A549 (cell line): ENCODE measurements at regions not wholly inside any gene's neighbourhood (a gene's known extent, or its start where the extent isn't known, plus 50 kb on each side); places are given as distances from the start of the nearest gene placed in this dataset.
A peak's percentile ranks its signal among the peaks of the same experiment; 100 is the strongest.

Experiments
- ATAC-seq, 2 experiments: fragments of 200-7000 bp in 1 of 2; fragments of >200 bp in 1 of 2; cut with Nextera tagmentation in 1 of 2; cut with Tn5 transposase in 1 of 2; 3 replicates each; pipeline versions ENCODE4 v1.8.0 to v1.9.1; 2018 to 2020; ENCODE audit warnings: mild to moderate bottlenecking in 1 of 2, moderate library complexity in 1 of 2
- CTCF ChIA-PET: fragments of 300-600 bp; sonication (Branson Sonifier 250); formaldehyde crosslinking; extraction: SDS; loops from one replicate; lab custom pipeline; 2021; ENCODE audit warnings: antibody characterized with exemption, inconsistent platforms; lab: Yijun Ruan, JAX
- POLR2A ChIA-PET: fragments of 350-600 bp; formaldehyde crosslinking; extraction: SDS; loops from one replicate; lab custom pipeline; 2021; ENCODE audit warnings: antibody characterized with exemption, inconsistent platforms; lab: Yijun Ruan, JAX
- DNase-seq, 2 experiments: peaks; one replicate each; pipeline versions ENCODE4 v3.0.0 to v3.0.0-alpha.2; 2011 to 2016; ENCODE audit warnings: low read depth in 1 of 2, low spot score in 1 of 2
- FAIRE-seq: peaks from 2 replicates; lab custom pipeline; 2011; peaks lifted over from hg19 to GRCh38; lab: Jason Lieb, UNC
- H3K27ac ChIP-seq, 2 experiments: fragments of >200 bp; sonication (Bioruptor Twin); formaldehyde crosslinking; 3 replicates each; pipeline ENCODE4 v1.5.1; 2016 to 2017
- H3K4me1 ChIP-seq: fragments of >200 bp; sonication (Bioruptor Twin); formaldehyde crosslinking; 3 replicates; pipeline ENCODE4 v1.6.1; 2016
- H3K4me2 ChIP-seq: fragments of >200 bp; sonication (Bioruptor Twin); formaldehyde crosslinking; 3 replicates; pipeline ENCODE4 v1.6.1; 2016
- H3K4me3 ChIP-seq: fragments of >200 bp; sonication (Bioruptor Twin); formaldehyde crosslinking; 3 replicates; pipeline ENCODE4 v1.5.1; 2016
- H3K9me3 ChIP-seq: fragments of >200 bp; sonication (Bioruptor Twin); formaldehyde crosslinking; 3 replicates; pipeline ENCODE4 v1.6.1; 2016
- CHD2 ChIP-seq: fragments of 150-350 bp; IDR thresholded peaks from 2 replicates; pipeline ENCODE4 v1.6.1; 2014; ENCODE audit warnings: low read length; ENCODE audit not compliant: partially characterized antibody
- CHD4 ChIP-seq: fragments of 200-600 bp; sonication (generic); IDR thresholded peaks from 2 replicates; pipeline ENCODE4 v1.6.1; 2016; ENCODE audit warnings: antibody characterized with exemption, mild to moderate bottlenecking, borderline replicate concordance
- EHMT2 ChIP-seq: fragments of 200-600 bp; sonication (generic); IDR thresholded peaks from 2 replicates; pipeline ENCODE4 v1.6.1; 2016; ENCODE audit warnings: antibody characterized with exemption, low read depth, mild to moderate bottlenecking, moderate library complexity
- FOSB ChIP-seq: fragments of 250-450 bp; sonication (Bioruptor Pico); IDR thresholded peaks from 2 replicates; pipeline ENCODE4 v1.5.0; 2020; ENCODE audit warnings: mild to moderate bottlenecking, moderate library complexity
- FOXS1 ChIP-seq: fragments of 250-450 bp; sonication (Bioruptor Pico); IDR thresholded peaks from 2 replicates; pipeline ENCODE4 v1.5.0; 2020; ENCODE audit warnings: mild to moderate bottlenecking, moderate library complexity
- HDAC2 ChIP-seq: fragments of 200-600 bp; sonication (generic); IDR thresholded peaks from 2 replicates; pipeline ENCODE4 v1.6.1; 2016
- HOXA7 ChIP-seq: fragments of 250-450 bp; sonication (Bioruptor Pico); IDR thresholded peaks from 2 replicates; pipeline ENCODE4 v1.5.0; 2020; ENCODE audit warnings: mild to moderate bottlenecking, moderate library complexity
- HOXB5 ChIP-seq: fragments of 250-450 bp; sonication (Bioruptor Pico); IDR thresholded peaks from 2 replicates; pipeline ENCODE4 v1.5.0; 2020; ENCODE audit warnings: mild to moderate bottlenecking, moderate library complexity
- KDM1A ChIP-seq: fragments of 200-600 bp; sonication (generic); IDR thresholded peaks from 2 replicates; pipeline ENCODE4 v1.6.1; 2016; ENCODE audit warnings: low read depth, mild to moderate bottlenecking
- KDM5A ChIP-seq: fragments of 200-600 bp; sonication (generic); IDR thresholded peaks from 2 replicates; pipeline ENCODE4 v1.6.1; 2016; ENCODE audit warnings: antibody characterized with exemption, mild to moderate bottlenecking
- MAFK ChIP-seq: fragments of 450-650 bp; IDR thresholded peaks from 2 replicates; pipeline ENCODE4 v1.6.1; 2014; ENCODE audit not compliant: partially characterized antibody
- NFE2L2 ChIP-seq: fragments of 150-350 bp; conservative IDR thresholded peaks from 2 replicates; pipeline ENCODE4 v1.6.1; 2014; ENCODE audit warnings: low read length
- NR3C1 ChIP-seq: fragments of >200 bp; sonication (Bioruptor Twin); formaldehyde crosslinking; IDR thresholded peaks from 3 replicates; pipeline ENCODE4 v1.6.1; 2017
- TFCP2L1 ChIP-seq: fragments of 250-450 bp; sonication (Bioruptor Pico); IDR thresholded peaks from 2 replicates; pipeline ENCODE4 v1.5.0; 2021; ENCODE audit warnings: mild to moderate bottlenecking
- TP53 ChIP-seq: fragments of 250-450 bp; sonication (Bioruptor Pico); IDR thresholded peaks from 2 replicates; pipeline ENCODE4 v1.5.0; 2021; ENCODE audit warnings: mild to moderate bottlenecking, moderate library complexity
- ZC3H11A ChIP-seq: fragments of 450-650 bp; IDR thresholded peaks from 2 replicates; pipeline ENCODE4 v1.6.1; 2014; ENCODE audit warnings: antibody characterized with exemption, mild to moderate bottlenecking
- ZFP36 ChIP-seq: fragments of 450-650 bp; IDR thresholded peaks from 2 replicates; pipeline ENCODE4 v1.6.1; 2014; ENCODE audit warnings: borderline replicate concordance; ENCODE audit not compliant: partially characterized antibody
- WGBS: methylation state at CpG from one replicate; pipeline ENCODE4 v1.1.6; 2017; ENCODE audit errors: missing lambda C conversion rate; 5-methylcytosine and 5-hydroxymethylcytosine counted together
- TF ChIP-seq, protein P1 (sequence below): IDR thresholded peaks from 2 replicates; pipeline ENCODE4 v1.6.1; 2012; ENCODE audit warnings: low read depth, borderline replicate concordance
- TF ChIP-seq, protein P2 (sequence below): fragments of 200-600 bp; sonication (generic); IDR thresholded peaks from 2 replicates; pipeline ENCODE4 v1.6.1; 2016; ENCODE audit warnings: antibody characterized with exemption, mild to moderate bottlenecking, moderate library complexity
- TF ChIP-seq, protein P3 (sequence below): fragments of 250-450 bp; sonication (Bioruptor Pico); IDR thresholded peaks from 2 replicates; pipeline ENCODE4 v1.5.0; 2020; ENCODE audit warnings: low read depth, mild to moderate bottlenecking, moderate library complexity
- TF ChIP-seq, protein P4 (sequence below): fragments of >200 bp; sonication (Bioruptor Twin); formaldehyde crosslinking; IDR thresholded peaks from 3 replicates; pipeline ENCODE4 v1.5.1; 2016
- TF ChIP-seq, protein P5 (sequence below): fragments of 150-350 bp; IDR thresholded peaks from 2 replicates; pipeline ENCODE4 v1.6.1; 2014; ENCODE audit warnings: low read depth, mild to moderate bottlenecking, low read length
- TF ChIP-seq, protein P6 (sequence below): fragments of >200 bp; sonication (Bioruptor Twin); formaldehyde crosslinking; IDR thresholded peaks from 3 replicates; pipeline ENCODE4 v1.6.1; 2016

DNA sequence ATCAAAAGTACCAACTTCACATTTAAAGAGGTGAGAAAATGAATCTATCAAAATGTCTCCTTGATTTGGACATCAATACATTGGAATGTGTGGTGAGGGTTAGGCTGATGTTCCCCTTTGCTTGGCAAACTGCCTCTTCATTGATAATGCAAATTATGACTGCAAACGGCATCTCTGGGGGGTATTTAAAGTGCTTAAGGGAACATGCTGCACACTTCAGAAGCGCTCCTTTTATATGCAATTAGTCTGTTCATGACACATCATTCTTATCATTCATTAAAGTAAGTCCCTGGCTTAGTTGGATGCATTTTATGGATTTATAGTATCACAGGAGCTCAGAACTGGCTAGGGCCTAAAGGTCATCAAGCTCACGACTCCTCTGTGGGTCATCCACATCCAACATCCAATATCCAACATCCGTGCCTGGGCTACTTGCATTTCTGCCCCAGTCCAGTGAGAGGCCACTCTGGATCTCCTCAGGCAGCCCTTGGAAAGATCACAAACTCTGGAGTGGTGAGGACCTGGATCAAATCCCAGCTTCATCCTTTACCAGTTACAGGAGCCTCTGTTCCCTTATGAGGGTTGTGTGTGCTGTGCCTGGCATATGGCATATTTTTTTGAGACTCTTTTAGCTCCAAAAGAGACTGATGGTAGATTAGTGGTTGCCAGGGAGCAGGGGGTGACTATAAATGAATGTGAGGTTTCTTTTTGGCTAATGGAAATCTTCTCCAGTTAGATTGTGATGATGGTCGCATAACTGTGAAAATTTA, 136.8 kb upstream of the FOXB1 start:
- DNase-seq (no peak), ATAC-seq (peak in 1 of 2 experiments; percentile 45; a peak in 1 of 6 replicates), FAIRE-seq (no peak)
- Histone ChIP-seq H3K4me2 (no peak overlapping the region), H3K4me1 (no peaks in the 10 kb centered on the region), H3K9me3 (no peaks in the 10 kb centered on the region), H3K4me3 (no peak overlapping the region), H3K27ac (no peak overlapping the region)
- WGBS = 25% methylated on average over 5 of the region's 5 CpGs
- ChIA-PET CTCF (interaction anchor here (0.7 to 1.5 kb wide), 3 partner anchors 8 to 292 kb away, joined by 3 read pairs; no protein-coding TSS in a partner anchor), POLR2A (no interaction called here)
- TF ChIP-seq ZC3H11A = no peak
- TF ChIP-seq, protein P1, sequence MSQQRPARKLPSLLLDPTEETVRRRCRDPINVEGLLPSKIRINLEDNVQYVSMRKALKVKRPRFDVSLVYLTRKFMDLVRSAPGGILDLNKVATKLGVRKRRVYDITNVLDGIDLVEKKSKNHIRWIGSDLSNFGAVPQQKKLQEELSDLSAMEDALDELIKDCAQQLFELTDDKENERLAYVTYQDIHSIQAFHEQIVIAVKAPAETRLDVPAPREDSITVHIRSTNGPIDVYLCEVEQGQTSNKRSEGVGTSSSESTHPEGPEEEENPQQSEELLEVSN = no peak
- no peak for TF ChIP-seq CHD4
- no peak for TF ChIP-seq EHMT2
- no peak for TF ChIP-seq TFCP2L1 (CRISPR knock-in tag)
- TF ChIP-seq, protein P2, sequence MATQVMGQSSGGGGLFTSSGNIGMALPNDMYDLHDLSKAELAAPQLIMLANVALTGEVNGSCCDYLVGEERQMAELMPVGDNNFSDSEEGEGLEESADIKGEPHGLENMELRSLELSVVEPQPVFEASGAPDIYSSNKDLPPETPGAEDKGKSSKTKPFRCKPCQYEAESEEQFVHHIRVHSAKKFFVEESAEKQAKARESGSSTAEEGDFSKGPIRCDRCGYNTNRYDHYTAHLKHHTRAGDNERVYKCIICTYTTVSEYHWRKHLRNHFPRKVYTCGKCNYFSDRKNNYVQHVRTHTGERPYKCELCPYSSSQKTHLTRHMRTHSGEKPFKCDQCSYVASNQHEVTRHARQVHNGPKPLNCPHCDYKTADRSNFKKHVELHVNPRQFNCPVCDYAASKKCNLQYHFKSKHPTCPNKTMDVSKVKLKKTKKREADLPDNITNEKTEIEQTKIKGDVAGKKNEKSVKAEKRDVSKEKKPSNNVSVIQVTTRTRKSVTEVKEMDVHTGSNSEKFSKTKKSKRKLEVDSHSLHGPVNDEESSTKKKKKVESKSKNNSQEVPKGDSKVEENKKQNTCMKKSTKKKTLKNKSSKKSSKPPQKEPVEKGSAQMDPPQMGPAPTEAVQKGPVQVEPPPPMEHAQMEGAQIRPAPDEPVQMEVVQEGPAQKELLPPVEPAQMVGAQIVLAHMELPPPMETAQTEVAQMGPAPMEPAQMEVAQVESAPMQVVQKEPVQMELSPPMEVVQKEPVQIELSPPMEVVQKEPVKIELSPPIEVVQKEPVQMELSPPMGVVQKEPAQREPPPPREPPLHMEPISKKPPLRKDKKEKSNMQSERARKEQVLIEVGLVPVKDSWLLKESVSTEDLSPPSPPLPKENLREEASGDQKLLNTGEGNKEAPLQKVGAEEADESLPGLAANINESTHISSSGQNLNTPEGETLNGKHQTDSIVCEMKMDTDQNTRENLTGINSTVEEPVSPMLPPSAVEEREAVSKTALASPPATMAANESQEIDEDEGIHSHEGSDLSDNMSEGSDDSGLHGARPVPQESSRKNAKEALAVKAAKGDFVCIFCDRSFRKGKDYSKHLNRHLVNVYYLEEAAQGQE = no peak
- TF ChIP-seq HOXA7 (CRISPR knock-in tag) = no peak
- TF ChIP-seq, protein P3, sequence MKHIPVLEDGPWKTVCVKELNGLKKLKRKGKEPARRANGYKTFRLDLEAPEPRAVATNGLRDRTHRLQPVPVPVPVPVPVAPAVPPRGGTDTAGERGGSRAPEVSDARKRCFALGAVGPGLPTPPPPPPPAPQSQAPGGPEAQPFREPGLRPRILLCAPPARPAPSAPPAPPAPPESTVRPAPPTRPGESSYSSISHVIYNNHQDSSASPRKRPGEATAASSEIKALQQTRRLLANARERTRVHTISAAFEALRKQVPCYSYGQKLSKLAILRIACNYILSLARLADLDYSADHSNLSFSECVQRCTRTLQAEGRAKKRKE (CRISPR knock-in tag) = no peak
- no peak for TF ChIP-seq FOSB (CRISPR knock-in tag)
- TF ChIP-seq, protein P4, sequence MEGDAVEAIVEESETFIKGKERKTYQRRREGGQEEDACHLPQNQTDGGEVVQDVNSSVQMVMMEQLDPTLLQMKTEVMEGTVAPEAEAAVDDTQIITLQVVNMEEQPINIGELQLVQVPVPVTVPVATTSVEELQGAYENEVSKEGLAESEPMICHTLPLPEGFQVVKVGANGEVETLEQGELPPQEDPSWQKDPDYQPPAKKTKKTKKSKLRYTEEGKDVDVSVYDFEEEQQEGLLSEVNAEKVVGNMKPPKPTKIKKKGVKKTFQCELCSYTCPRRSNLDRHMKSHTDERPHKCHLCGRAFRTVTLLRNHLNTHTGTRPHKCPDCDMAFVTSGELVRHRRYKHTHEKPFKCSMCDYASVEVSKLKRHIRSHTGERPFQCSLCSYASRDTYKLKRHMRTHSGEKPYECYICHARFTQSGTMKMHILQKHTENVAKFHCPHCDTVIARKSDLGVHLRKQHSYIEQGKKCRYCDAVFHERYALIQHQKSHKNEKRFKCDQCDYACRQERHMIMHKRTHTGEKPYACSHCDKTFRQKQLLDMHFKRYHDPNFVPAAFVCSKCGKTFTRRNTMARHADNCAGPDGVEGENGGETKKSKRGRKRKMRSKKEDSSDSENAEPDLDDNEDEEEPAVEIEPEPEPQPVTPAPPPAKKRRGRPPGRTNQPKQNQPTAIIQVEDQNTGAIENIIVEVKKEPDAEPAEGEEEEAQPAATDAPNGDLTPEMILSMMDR = no peak
- TF ChIP-seq NFE2L2 = no peak
- TF ChIP-seq ZFP36 = no peak
- no peak for TF ChIP-seq HOXB5 (CRISPR knock-in tag)

DNA sequence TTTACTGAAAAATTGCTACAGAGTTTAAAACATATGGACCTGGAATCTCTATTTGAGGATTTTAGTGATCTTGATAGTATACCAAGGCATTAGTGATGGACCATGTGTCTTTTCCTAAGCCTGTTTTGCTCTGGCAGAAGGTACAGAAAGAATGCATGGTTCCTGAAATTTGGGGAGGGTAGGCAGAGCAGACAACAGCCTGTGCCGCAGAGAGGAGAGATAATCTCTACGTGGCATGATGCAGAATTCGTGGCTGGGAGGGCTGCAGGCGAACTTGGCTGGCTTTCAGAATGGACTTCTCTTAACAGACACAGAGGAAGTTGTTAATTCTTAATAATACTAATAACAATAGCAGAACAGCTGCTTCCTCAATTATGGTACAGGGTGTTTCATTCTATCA, 137.5 kb upstream of the FOXB1 start:
- FAIRE-seq (no peak), DNase-seq (no peak), ATAC-seq (no peak)
- H3K9me3 ChIP-seq = no peaks in the 10 kb centered on the region
- H3K4me3 ChIP-seq = no peak overlapping the region
- no peak overlapping the region for H3K4me2 ChIP-seq
- ChIA-PET CTCF (interaction anchor here (0.7 to 1.5 kb wide), 3 partner anchors 9 to 293 kb away, joined by 3 read pairs; no protein-coding TSS in a partner anchor), POLR2A (no interaction called here)
- 16% methylated on average over 4 of the region's 4 CpGs for whole genome bisulfite sequencing
- TF ChIP-seq, protein P5, sequence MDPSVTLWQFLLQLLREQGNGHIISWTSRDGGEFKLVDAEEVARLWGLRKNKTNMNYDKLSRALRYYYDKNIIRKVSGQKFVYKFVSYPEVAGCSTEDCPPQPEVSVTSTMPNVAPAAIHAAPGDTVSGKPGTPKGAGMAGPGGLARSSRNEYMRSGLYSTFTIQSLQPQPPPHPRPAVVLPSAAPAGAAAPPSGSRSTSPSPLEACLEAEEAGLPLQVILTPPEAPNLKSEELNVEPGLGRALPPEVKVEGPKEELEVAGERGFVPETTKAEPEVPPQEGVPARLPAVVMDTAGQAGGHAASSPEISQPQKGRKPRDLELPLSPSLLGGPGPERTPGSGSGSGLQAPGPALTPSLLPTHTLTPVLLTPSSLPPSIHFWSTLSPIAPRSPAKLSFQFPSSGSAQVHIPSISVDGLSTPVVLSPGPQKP = no peak
- TF ChIP-seq CHD2 (no peak), TP53 (CRISPR knock-in tag) (no peak), KDM1A (no peak), MAFK (no peak), KDM5A (no peak), FOXS1 (no peak), HOXB5 (CRISPR knock-in tag) (no peak), CHD4 (no peak), NR3C1 (no peak), HDAC2 (no peak)
- TF ChIP-seq, protein P1 = no peak
- TF ChIP-seq, protein P3 (CRISPR knock-in tag) = no peak
- TF ChIP-seq, protein P6, sequence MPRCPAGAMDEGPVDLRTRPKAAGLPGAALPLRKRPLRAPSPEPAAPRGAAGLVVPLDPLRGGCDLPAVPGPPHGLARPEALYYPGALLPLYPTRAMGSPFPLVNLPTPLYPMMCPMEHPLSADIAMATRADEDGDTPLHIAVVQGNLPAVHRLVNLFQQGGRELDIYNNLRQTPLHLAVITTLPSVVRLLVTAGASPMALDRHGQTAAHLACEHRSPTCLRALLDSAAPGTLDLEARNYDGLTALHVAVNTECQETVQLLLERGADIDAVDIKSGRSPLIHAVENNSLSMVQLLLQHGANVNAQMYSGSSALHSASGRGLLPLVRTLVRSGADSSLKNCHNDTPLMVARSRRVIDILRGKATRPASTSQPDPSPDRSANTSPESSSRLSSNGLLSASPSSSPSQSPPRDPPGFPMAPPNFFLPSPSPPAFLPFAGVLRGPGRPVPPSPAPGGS = no peak
- TF ChIP-seq, all 56 proteins: peak for 0
- H3K4me1 ChIP-seq = no peaks in the 10 kb centered on the region
- H3K27ac ChIP-seq = no peak overlapping the region
